GM06990 (cell line): ENCODE measurements at regions not wholly inside any gene's neighbourhood (a gene's known extent, or its start where the extent isn't known, plus 50 kb on each side); places are given as distances from the start of the nearest gene placed in this dataset.
"Not testable (repeated sequence)": the region's sequence is repeated elsewhere in the genome, so short reads cannot be mapped to it uniquely, and the experiment has no call there.

Source experiments
- DNase-seq: peaks from one replicate; pipeline ENCODE4 v3.0.0-alpha.2; 2011; ENCODE audit not compliant: insufficient read length; ENCODE audit errors: extremely low read depth
- H3K27me3 ChIP-seq: replicated peaks from 2 replicates; pipeline ENCODE4 v1.6.0; 2011; ENCODE audit warnings: low read length; ENCODE audit not compliant: control insufficient read depth, insufficient read depth
- H3K36me3 ChIP-seq: 2 replicates; pipeline ENCODE4 v1.5.1; 2011; ENCODE audit warnings: low read length; ENCODE audit not compliant: control insufficient read depth, insufficient read depth
- H3K4me3 ChIP-seq: replicated peaks from 2 replicates; pipeline ENCODE4 v1.5.1; 2011; ENCODE audit warnings: low read depth, mild to moderate bottlenecking, control low read depth, low read length
- TF ChIP-seq, protein P1 (sequence below): IDR thresholded peaks from 2 replicates; pipeline ENCODE4 v1.5.1; 2011; ENCODE audit warnings: low read length, control low read depth, mild to moderate bottlenecking, inconsistent platforms; ENCODE audit not compliant: insufficient read depth, poor library complexity, severe bottlenecking

DNA sequence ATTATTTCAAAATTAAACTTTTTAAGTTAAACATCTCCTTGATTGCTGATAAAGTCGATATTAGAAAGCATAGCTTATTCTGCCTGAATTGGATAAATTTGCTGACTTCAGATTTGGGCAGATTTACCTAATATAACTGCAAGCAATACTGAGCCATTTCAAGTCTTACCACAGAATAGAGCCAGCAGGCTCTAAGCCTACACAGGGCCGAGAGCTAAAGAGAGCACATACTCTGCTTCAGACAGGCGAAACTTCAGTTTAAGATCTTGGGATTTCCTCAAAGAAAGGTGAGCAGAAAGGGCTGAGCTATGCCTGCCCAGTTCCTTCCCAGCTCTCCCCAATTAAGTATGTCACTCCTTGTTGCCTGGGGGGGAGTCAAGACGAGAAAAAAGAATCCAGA is 240.6 kb upstream of the NOCT start:
- Histone ChIP-seq H3K27me3 (no peaks in the 10 kb centered on the region), H3K4me3 (no peak overlapping the region), H3K36me3 (no peaks in the 10 kb centered on the region)
- TF ChIP-seq, protein P1, sequence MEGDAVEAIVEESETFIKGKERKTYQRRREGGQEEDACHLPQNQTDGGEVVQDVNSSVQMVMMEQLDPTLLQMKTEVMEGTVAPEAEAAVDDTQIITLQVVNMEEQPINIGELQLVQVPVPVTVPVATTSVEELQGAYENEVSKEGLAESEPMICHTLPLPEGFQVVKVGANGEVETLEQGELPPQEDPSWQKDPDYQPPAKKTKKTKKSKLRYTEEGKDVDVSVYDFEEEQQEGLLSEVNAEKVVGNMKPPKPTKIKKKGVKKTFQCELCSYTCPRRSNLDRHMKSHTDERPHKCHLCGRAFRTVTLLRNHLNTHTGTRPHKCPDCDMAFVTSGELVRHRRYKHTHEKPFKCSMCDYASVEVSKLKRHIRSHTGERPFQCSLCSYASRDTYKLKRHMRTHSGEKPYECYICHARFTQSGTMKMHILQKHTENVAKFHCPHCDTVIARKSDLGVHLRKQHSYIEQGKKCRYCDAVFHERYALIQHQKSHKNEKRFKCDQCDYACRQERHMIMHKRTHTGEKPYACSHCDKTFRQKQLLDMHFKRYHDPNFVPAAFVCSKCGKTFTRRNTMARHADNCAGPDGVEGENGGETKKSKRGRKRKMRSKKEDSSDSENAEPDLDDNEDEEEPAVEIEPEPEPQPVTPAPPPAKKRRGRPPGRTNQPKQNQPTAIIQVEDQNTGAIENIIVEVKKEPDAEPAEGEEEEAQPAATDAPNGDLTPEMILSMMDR, result no peak
- DNase-seq, result no peak

DNA sequence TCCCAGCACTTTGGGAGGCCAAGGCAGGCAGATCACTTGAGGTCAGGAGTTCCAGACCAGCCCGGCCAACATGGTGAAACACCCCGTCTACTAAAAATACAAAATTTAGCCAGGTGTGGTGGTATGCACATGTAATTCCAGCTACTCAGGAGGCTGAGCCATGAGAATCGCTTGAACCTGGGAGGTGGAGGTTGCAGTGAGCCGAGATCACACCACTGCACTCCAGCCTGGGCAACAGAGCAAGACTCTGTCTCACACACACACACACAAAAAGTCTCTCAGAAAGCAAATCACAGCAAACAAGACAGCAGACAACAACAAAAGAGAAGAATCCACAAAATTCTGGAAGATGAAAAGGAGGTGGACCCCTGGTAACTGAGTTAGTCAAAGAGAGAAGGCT is 241.5 kb upstream of the NOCT start:
- H3K4me3 ChIP-seq, DNase-seq, H3K27me3 ChIP-seq, H3K36me3 ChIP-seq: not testable (repeated sequence)

DNA sequence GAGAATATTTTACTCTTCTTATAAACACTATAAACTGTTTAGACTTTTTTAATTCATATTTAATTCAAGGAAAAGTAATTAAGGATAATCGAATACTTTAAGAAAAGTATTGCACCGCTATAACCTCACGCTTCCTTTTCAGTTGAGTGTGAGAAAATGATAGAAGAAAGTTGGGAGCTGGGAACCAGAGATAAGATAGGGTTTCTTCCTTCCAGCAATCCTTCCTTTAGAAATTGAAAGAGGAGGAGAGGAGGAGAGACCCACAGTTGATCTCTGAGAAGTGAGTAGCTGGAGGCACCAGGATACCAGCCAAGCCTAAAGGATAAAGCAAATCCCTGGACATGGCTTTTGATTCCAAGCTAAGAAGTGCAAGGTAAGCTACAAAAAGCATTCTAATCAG is 242.3 kb upstream of the NOCT start:
- Histone ChIP-seq H3K4me3 (no peak overlapping the region), H3K27me3 (no peaks in the 10 kb centered on the region), H3K36me3 (no peaks in the 10 kb centered on the region)
- DNase-seq, result no peak
- TF ChIP-seq, protein P1, result no peak

DNA sequence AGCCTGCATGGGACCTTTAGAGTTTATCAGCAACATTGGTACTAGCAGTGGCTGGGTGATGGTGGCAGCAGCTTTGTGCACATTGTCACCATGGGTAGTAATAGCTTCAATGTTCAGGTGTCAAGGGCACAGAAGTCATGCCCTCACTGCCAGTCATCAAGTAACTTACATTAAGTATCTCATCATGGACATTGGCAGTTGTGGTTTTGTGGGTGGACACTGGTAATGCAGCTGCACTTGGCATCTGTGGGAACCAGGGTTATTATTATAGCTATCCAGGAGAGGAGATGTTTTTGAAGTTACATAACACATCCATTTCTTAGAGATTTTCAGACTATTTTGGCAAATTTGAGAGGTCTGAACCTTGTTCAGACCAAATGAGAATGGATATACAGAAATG is 243.2 kb upstream of the NOCT start:
- Histone ChIP-seq H3K36me3 (no peaks in the 10 kb centered on the region), H3K4me3 (no peak overlapping the region), H3K27me3 (no peaks in the 10 kb centered on the region)
- DNase-seq, result no peak
- TF ChIP-seq, protein P1, result no peak

DNA sequence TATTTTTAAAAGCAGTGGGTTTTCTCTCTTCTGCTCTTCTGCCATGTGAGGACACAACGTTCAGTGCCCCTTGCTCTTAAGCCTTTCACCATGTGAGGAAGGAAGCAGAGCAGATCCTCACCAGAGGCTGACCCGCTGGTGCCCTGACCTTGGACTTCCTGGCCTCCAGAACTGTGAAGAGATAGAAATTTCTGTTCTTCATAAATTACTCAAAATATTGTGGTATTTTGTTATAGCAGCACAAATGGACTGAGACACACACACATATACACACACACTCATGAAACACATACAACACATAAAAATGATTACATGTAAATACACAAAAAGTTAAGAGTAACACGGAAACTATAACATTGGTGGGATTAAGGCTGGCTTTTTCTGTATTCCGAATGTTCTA is 244.8 kb upstream of the NOCT start:
- Histone ChIP-seq H3K36me3 (no peaks in the 10 kb centered on the region), H3K27me3 (no peaks in the 10 kb centered on the region), H3K4me3 (no peak overlapping the region)
- no peak for DNase-seq
- TF ChIP-seq, protein P1, result no peak

DNA sequence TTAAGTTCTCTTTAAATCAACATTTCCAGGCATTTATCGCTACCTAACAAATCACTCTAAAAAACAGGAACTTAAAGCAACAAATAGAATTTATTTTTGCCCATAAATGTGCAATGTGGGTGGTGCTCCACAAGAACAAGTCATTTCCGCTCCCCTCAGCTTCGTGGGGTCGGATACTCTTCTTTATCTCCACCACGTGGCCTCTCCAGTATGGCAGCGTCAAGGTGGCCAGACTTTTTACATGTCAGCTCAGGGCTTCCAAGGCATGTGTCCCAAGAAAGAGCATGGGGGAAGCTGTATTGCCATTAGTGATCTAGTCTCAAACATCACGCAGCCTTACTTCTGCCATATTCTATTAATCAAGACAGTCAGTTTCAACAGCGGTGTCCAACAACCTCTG is 249.2 kb upstream of the NOCT start:
- no peaks in the 10 kb centered on the region for H3K27me3 ChIP-seq
- no peak for DNase-seq
- H3K36me3 ChIP-seq, result no peaks in the 10 kb centered on the region
- TF ChIP-seq, protein P1, result no peak
- H3K4me3 ChIP-seq, result no peak overlapping the region
